GM04504 (cell line): ENCODE measurements at regions not wholly inside any gene's neighbourhood (a gene's known extent, or its start where the extent isn't known, plus 50 kb on each side); places are given as distances from the start of the nearest gene placed in this dataset.
"Not testable (repeated sequence)": the region's sequence is repeated elsewhere in the genome, so short reads cannot be mapped to it uniquely, and the experiment has no call there.

Experiments used
- DNase-seq: peaks from one replicate; pipeline ENCODE4 v3.0.0-alpha.2; 2012; ENCODE audit warnings: low read depth

GRCh38 chr14:87049950-87050349, 943.0 kb downstream of the GALC start:
- peak; percentile 23 for DNase-seq

- DNase-seq, result no peak
Measured at GRCh38 chr14:87046960-87047359, 946.0 kb downstream of the GALC start.

DNA sequence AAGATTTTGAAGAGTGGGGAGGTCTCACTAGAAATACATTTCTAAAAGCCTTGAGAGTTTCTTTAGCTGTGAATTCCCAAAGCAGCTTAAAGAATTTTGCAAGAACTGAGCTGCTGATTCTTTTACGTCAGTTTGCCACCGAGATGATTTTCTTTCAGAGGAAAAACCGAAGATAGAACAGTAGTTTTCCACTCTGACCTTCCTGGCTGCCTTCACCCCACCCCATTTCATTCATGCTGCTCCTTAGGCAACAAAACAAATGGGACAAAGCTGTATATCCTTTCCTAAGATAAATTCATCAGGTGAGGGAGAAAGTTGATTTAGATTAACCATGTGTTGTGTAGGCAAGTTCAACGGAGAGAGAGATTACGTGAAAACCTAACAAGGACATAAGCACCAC, 947.0 kb downstream of the GALC start:
- DNase-seq, result no peak

GRCh38 chr14:87045246-87045645, 947.7 kb downstream of the GALC start:
- DNase-seq, result no peak

GRCh38 chr14:87044807-87045206, 948.2 kb downstream of the GALC start:
- DNase-seq, result no peak

GRCh38 chr14:87043667-87044200, 949.2 kb downstream of the GALC start:
- no peak for DNase-seq

- DNase-seq, result no peak
Measured at GRCh38 chr14:87042354-87042753, 950.6 kb downstream of the GALC start.

- no peak for DNase-seq
Measured at GRCh38 chr14:87041290-87042020, 951.5 kb downstream of the GALC start.

- DNase-seq, result no peak
Measured at GRCh38 chr14:87034680-87035079, 958.3 kb downstream of the GALC start.

DNA sequence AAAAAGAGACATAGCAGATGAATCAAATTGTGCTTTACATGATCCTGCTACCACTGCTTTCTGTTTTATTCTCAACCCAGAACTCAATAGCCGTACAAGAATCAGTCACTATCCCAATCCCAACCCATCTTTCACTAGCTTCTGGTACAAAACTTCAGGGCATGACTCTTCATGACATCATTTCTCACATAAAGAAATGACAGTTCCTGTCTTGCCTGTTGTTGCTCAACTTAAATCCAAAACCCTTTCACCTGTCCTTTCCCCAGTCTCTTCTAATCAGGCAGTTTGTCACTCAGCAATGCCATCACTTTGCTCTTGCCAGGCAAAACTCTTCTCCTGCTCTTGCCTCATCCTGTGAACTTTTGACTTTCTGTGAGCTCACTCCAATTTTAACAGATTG, 962.8 kb downstream of the GALC start:
- no peak for DNase-seq

- DNase-seq, result not testable (repeated sequence)
Measured at GRCh38 chr14:87020106-87020505, 972.9 kb downstream of the GALC start.

- DNase-seq, result no peak
Measured at GRCh38 chr14:87018294-87018693, 974.7 kb downstream of the GALC start.

- no peak for DNase-seq
Measured at GRCh38 chr14:87017335-87017734, 975.6 kb downstream of the GALC start.

- DNase-seq, result no peak
Measured at GRCh38 chr14:87014856-87015255, 978.1 kb downstream of the GALC start.

DNA sequence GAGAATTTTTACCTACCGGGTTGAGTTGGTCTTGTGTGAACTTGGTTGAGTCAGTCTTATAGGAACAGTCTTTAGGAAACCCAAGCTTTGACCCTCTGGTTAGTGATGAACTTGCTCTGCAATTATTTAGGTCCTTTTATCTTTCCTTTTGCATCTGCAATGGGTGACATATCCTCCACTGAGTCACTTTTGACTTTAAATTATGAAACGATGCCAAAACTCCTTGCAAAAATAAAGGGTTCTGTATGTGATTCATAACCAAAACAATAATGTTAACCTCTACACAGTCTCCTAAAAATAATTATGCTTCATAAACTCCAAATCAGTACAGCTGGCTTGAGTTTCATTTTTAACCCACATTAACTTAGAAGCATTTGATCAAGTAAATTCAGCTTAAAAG, 979.4 kb downstream of the GALC start:
- DNase-seq, result no peak

DNA sequence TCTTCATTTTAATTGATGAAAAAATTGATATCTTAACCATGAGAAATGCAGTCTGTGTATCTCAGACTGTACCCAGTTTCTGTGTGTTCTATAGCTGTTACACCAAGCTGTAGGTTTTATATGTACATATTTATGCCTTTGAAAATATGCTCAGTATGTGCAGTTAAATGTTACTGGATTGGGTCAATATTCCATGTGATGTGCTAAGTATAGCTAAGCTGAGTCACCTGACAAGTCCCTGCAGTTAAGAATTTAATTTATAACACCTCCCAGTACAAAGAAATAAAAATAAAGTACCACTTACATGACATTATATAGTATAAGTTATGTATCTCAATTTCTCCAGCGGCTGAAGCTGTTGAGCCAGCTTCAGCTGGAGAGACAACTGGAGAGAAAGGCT, 984.0 kb downstream of the GALC start:
- DNase-seq, result no peak

DNA sequence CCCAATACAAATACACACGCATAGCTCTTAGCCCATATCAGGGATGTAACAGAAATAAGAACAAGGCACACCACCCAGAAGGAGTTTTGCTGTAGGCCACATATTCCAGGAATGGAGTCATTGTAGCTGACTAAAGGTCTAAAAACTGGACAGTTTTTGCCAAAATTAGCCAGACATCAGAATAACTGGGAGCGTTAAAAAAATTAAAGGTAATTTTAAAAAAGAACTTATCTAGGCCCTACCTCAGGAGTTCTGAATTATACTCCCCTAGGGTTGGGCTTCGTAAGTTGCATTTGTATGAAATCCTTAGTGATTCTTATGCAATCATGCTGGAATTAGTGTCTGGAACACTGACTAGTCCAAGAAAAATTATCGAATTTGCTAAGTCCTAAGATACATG, 987.7 kb downstream of the GALC start:
- DNase-seq, result no peak

GRCh38 chr14:87002776-87003175, 990.2 kb downstream of the GALC start:
- DNase-seq, result no peak

GRCh38 chr14:87001333-87001732, 991.6 kb downstream of the GALC start:
- no peak for DNase-seq

DNA sequence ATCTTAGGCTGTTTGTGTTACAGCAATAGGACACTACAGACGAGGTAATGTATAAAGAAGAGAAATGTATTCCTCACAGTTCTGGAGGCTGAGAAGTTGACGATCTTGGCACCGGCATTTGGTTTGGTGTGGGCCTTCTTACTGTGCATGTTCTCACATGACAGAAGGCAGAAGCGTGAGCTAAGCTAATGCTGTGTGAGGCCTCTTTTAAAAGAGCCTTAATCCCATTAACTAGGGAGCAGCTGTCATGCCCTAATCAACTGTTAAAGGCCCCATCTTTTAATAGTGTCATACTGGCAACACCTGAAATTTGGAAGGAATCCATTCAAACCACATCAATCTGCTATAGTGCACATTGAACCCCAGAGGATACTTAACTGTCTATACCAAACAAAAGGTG, 992.9 kb downstream of the GALC start:
- DNase-seq, result no peak

GRCh38 chr14:86999036-86999435, 993.9 kb downstream of the GALC start:
- peak; percentile 55 for DNase-seq

DNA sequence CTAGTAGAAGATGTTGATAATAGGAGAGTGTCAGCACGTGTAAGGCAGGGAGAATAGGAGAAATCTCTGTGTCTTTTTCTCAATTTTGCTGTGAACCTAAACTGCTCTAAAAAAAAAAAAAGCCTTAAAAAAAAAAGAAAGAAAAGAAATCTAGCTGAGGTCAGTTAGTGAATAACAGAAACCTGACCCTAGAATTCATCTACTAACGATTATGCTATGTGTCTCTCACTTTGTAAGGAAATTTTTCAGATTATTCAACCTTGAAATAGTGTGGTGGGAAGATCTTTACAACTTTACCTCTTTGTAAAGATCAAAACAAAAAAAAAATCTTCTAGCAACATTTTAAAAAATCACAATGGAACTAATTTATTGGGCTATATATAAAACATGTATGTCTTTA, 995.7 kb downstream of the GALC start:
- DNase-seq, result no peak

GRCh38 chr14:86990396-86990795, 1002.6 kb downstream of the GALC start:
- DNase-seq, result no peak

GRCh38 chr14:86989285-86989684, 1003.7 kb downstream of the GALC start:
- no peak for DNase-seq
